Nephron (organoid): ENCODE measurements at regions not wholly inside any gene's neighbourhood (a gene's known extent, or its start where the extent isn't known, plus 50 kb on each side); places are given as distances from the start of the nearest gene placed in this dataset.

ENCODE experiments used
- H3K27ac Mint-ChIP-seq, 3 experiments: 2 replicates each; pipeline ENCODE4 v1.8.0; 2020; ENCODE audit warnings: mixed read lengths in 3 of 3, mild to moderate bottlenecking in 2 of 3, moderate library complexity in 1 of 3
- H3K27me3 Mint-ChIP-seq: 2 replicates; pipeline ENCODE4 v1.8.0; 2021; ENCODE audit warnings: low read depth, mild to moderate bottlenecking, moderate library complexity, mixed read lengths
- H3K36me3 Mint-ChIP-seq: 2 replicates; pipeline ENCODE4 v1.8.0; 2020; ENCODE audit warnings: low read depth, mixed read lengths
- H3K4me1 Mint-ChIP-seq: 2 replicates; pipeline ENCODE4 v1.8.0; 2020; ENCODE audit warnings: mixed read lengths
- H3K4me3 Mint-ChIP-seq, 3 experiments: 2 replicates each; pipeline ENCODE4 v1.8.0; 2020; ENCODE audit warnings: mild to moderate bottlenecking in 3 of 3, mixed read lengths in 3 of 3, moderate library complexity in 2 of 3
- H3K9me3 Mint-ChIP-seq: 2 replicates; pipeline ENCODE4 v1.8.0; 2020; ENCODE audit warnings: mixed read lengths
- TF ChIP-seq, protein P1 (sequence below), 3 experiments: fragments of 200-600 bp; sonication (generic); IDR thresholded peaks; one replicate each; pipeline ENCODE4 v1.5.0; 2021; ENCODE audit warnings: antibody characterized with exemption in 3 of 3; ENCODE audit not compliant: unreplicated experiment in 3 of 3

DNA sequence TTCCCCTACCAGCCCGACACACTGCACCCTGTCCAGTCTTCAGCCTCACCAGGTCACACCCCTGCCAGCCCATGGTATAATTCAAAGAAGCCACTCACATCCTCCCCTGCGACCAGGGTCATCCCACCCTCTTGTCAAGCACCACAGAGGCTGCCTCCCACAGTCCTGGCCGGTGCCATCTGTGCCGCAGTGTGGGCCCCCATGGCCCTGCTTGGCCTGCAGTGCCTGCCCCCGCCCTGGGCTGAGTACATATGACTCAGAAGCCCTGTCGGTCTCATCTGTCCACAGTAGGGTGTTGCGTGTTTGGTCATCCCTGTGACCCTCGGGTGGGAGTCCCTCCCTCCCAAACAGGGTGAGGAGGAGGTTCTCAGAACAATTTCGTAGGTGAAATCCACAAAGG, 190.8 kb upstream of the AJAP1 start:
- no peak overlapping the region for H3K4me3 Mint-ChIP-seq
- no peaks in the 10 kb centered on the region for H3K4me1 Mint-ChIP-seq
- peaks cover 14% of the 10 kb centered on the region for H3K27me3 Mint-ChIP-seq
- H3K36me3 Mint-ChIP-seq: no peaks in the 10 kb centered on the region
- H3K9me3 Mint-ChIP-seq: no peaks in the 10 kb centered on the region
- H3K27ac Mint-ChIP-seq: no peak overlapping the region
- TF ChIP-seq, protein P1, sequence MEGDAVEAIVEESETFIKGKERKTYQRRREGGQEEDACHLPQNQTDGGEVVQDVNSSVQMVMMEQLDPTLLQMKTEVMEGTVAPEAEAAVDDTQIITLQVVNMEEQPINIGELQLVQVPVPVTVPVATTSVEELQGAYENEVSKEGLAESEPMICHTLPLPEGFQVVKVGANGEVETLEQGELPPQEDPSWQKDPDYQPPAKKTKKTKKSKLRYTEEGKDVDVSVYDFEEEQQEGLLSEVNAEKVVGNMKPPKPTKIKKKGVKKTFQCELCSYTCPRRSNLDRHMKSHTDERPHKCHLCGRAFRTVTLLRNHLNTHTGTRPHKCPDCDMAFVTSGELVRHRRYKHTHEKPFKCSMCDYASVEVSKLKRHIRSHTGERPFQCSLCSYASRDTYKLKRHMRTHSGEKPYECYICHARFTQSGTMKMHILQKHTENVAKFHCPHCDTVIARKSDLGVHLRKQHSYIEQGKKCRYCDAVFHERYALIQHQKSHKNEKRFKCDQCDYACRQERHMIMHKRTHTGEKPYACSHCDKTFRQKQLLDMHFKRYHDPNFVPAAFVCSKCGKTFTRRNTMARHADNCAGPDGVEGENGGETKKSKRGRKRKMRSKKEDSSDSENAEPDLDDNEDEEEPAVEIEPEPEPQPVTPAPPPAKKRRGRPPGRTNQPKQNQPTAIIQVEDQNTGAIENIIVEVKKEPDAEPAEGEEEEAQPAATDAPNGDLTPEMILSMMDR (IDR thresholded peaks at IDR 0.05; ENCODE audit: unreplicated experiment in 3 of 3): no peak

DNA sequence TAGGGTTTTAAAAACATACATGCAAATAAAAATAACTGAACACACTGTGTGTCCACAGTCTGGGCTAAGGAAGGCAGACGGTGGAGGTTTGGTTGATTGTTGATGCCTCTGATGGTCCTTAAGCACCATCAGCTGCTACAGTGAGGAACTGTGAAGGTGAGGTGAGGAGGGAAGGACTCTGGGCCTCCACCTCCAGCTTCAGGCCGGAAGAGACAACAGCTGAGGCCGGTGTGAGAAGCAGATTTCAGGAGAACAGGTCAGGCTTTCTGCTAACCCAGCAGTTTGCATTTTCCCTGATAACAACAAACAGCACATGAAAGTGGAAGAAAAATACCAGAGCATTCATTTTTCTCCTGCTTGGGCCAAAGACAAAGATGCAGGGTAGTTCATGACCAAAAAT, 189.9 kb upstream of the AJAP1 start:
- H3K36me3 Mint-ChIP-seq: no peaks in the 10 kb centered on the region
- TF ChIP-seq, protein P1 (IDR thresholded peaks at IDR 0.05; ENCODE audit: unreplicated experiment in 3 of 3): no peak
- H3K4me3 Mint-ChIP-seq: no peak overlapping the region
- H3K4me1 Mint-ChIP-seq: no peaks in the 10 kb centered on the region
- no peaks in the 10 kb centered on the region for H3K9me3 Mint-ChIP-seq
- no peak overlapping the region for H3K27ac Mint-ChIP-seq
- H3K27me3 Mint-ChIP-seq: peaks cover 14% of the 10 kb centered on the region

DNA sequence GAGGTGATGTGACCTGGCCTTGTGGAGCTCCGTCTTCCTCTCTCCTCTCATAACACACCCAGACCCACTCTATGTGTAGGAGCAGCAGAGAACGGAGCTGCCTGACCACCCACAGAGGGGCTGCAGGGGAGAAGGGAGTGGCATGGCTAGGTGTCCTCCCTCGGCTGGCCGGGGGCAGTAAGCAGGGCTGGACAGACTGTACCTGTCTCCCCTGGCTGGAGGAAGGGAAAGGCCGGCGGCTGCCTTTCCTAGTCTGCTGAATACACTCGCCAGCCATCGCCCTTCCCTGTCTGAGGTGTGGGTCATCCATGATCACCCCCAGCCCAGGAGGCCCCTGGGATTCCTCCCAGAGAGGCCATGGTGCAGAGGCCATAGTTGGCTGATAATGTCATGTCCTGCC, 187.2 kb upstream of the AJAP1 start:
- H3K9me3 Mint-ChIP-seq: peaks cover 2% of the 10 kb centered on the region
- H3K36me3 Mint-ChIP-seq: no peaks in the 10 kb centered on the region
- H3K27ac Mint-ChIP-seq: no peak overlapping the region
- H3K27me3 Mint-ChIP-seq: peaks cover 9% of the 10 kb centered on the region
- H3K4me3 Mint-ChIP-seq: no peak overlapping the region
- H3K4me1 Mint-ChIP-seq: no peaks in the 10 kb centered on the region
- TF ChIP-seq, protein P1 (IDR thresholded peaks at IDR 0.05; ENCODE audit: unreplicated experiment in 3 of 3): no peak

DNA sequence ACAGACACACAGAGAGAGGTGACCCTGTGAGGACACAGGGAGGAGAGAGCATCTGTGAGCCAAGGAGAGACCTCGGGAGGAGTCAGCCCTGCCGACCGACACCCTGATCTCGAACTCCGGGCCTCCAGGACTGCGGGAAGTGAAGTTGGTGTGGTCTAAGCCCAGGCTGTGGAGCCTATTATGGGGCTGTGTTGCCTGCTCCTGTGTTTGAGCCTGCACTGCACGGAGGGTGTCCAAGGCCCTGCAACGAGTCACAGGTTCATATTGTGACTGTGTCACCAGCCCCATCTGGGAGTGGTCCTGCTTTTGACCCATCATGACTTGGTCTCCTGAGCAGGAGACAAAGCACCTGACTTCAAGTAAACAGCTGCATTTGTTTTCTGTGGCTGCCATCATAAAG, 186.0 kb upstream of the AJAP1 start:
- no peaks in the 10 kb centered on the region for H3K4me1 Mint-ChIP-seq
- peaks cover 6% of the 10 kb centered on the region for H3K27me3 Mint-ChIP-seq
- H3K9me3 Mint-ChIP-seq: peaks cover 2% of the 10 kb centered on the region
- no peaks in the 10 kb centered on the region for H3K36me3 Mint-ChIP-seq
- no peak overlapping the region for H3K27ac Mint-ChIP-seq
- TF ChIP-seq, protein P1 (IDR thresholded peaks at IDR 0.05; ENCODE audit: unreplicated experiment in 3 of 3): no peak
- no peak overlapping the region for H3K4me3 Mint-ChIP-seq

DNA sequence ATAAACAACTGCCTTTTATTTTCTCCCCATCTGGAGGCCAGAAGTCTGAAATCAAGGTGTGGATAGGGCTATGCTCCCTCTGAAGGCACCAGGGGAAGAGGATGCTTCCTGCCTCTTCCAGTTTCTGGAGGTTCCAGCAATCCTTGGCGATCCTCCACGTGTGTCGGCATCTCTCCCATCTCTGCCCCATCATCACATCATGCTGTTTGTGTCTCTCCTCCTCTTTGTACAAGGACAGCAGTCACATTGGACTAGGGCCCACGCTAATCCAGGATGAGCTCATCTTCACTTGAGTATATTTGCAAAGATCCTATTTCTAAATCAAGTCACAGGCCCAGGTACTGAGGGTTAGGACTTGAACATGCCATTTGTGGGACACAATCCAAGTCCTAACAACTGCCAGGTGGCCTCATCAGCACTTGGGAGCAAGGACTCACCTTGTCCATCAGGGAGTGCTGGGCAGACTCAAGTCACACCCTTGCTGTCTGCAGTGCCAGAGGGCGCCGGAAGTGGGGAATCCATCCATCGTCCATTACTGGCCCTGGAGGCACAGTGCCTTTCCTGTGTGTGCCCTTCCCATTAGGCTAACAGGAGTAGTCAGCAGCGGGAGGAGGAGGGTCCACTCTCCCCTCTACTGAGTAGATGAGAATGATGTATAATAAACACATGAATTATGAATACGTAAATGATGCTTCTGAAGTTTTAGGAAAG, 185.4 kb upstream of the AJAP1 start:
- H3K9me3 Mint-ChIP-seq: peaks cover 5% of the 10 kb centered on the region
- TF ChIP-seq, protein P1 (IDR thresholded peaks at IDR 0.05; ENCODE audit: unreplicated experiment in 3 of 3): no peak

DNA sequence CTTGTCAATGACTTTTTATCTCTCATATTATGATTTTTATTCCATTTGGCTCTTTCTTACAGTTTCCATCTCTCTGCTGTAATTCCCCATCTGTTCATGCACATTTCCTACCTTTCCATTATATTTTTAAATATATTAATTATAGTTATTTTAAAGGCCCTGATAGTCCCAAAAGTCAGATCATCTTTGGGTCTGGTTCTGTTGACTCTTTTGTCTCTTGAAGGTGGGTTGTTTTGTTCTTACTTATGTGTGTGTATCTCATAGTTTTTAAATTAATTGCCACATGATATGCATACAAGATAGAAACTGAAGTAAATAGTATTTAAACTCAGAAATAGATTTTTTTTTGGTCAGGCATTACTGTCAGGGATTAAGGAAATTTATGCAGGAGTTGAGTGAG, 178.0 kb upstream of the AJAP1 start:
- H3K27ac Mint-ChIP-seq: no peak overlapping the region
- H3K27me3 Mint-ChIP-seq: peaks cover 15% of the 10 kb centered on the region
- no peak overlapping the region for H3K4me3 Mint-ChIP-seq
- TF ChIP-seq, protein P1 (IDR thresholded peaks at IDR 0.05; ENCODE audit: unreplicated experiment in 3 of 3): no peak
- no peaks in the 10 kb centered on the region for H3K4me1 Mint-ChIP-seq
- peaks cover 26% of the 10 kb centered on the region for H3K9me3 Mint-ChIP-seq
- H3K36me3 Mint-ChIP-seq: no peaks in the 10 kb centered on the region

More for the DNA sequence above, 185.4 kb upstream of the AJAP1 start:
- Mint-ChIP-seq H3K4me3 (no peak overlapping the region), H3K4me1 (no peaks in the 10 kb centered on the region), H3K27ac (no peak overlapping the region), H3K27me3 (peaks cover 7% of the 10 kb centered on the region), H3K36me3 (no peaks in the 10 kb centered on the region)
